ENCODE measurements at regions not wholly inside any gene's neighbourhood (a gene's known extent, or its start where the extent isn't known, plus 50 kb on each side); places are given as distances from the start of the nearest gene placed in this dataset.

- Histone ChIP-seq H3K4me1 (ENCODE audit: control insufficient read depth in 2 of 2, insufficient read depth in 2 of 2, low read length in 2 of 2) (no peaks in the 10 kb centered on the region), H3K4me3 (ENCODE audit: low read length in 2 of 2) (no peak overlapping the region), H3K9ac (ENCODE audit: low read depth in 1 of 2, low read length in 2 of 2) (no peak overlapping the region), H3K27ac (ENCODE audit: low read depth in 2 of 2, low read length in 2 of 2) (no peak overlapping the region), H3K9me3 (ENCODE audit: control insufficient read depth in 2 of 2, low read length in 2 of 2) (no peaks in the 10 kb centered on the region), H3K36me3 (ENCODE audit: control insufficient read depth in 2 of 2, insufficient read depth in 2 of 2, low read length in 2 of 2) (no peaks in the 10 kb centered on the region), H3K27me3 (ENCODE audit: control insufficient read depth in 2 of 2, insufficient read depth in 2 of 2, low read length in 2 of 2) (no peaks in the 10 kb centered on the region)
These were observed 512.9 kb upstream of the ID2 start for GRCh38 chr2:8168876-8169424.

- Histone ChIP-seq H3K4me1 (ENCODE audit: control insufficient read depth in 2 of 2, insufficient read depth in 2 of 2, low read length in 2 of 2) (no peaks in the 10 kb centered on the region), H3K27ac (ENCODE audit: low read depth in 2 of 2, low read length in 2 of 2) (no peak overlapping the region), H3K4me3 (ENCODE audit: low read length in 2 of 2) (no peak overlapping the region), H3K36me3 (ENCODE audit: control insufficient read depth in 2 of 2, insufficient read depth in 2 of 2, low read length in 2 of 2) (no peaks in the 10 kb centered on the region), H3K9ac (ENCODE audit: low read depth in 1 of 2, low read length in 2 of 2) (no peak overlapping the region), H3K9me3 (ENCODE audit: control insufficient read depth in 2 of 2, low read length in 2 of 2) (no peaks in the 10 kb centered on the region), H3K27me3 (ENCODE audit: control insufficient read depth in 2 of 2, insufficient read depth in 2 of 2, low read length in 2 of 2) (no peaks in the 10 kb centered on the region)
These were observed 512.4 kb upstream of the ID2 start for GRCh38 chr2:8169443-8169842.

- Histone ChIP-seq H3K9me3 (ENCODE audit: control insufficient read depth in 2 of 2, low read length in 2 of 2) (no peaks in the 10 kb centered on the region), H3K36me3 (ENCODE audit: control insufficient read depth in 2 of 2, insufficient read depth in 2 of 2, low read length in 2 of 2) (no peaks in the 10 kb centered on the region), H3K27me3 (ENCODE audit: control insufficient read depth in 2 of 2, insufficient read depth in 2 of 2, low read length in 2 of 2) (no peaks in the 10 kb centered on the region), H3K4me1 (ENCODE audit: control insufficient read depth in 2 of 2, insufficient read depth in 2 of 2, low read length in 2 of 2) (no peaks in the 10 kb centered on the region), H3K27ac (ENCODE audit: low read depth in 2 of 2, low read length in 2 of 2) (no peak overlapping the region), H3K4me3 (ENCODE audit: low read length in 2 of 2) (no peak overlapping the region), H3K9ac (ENCODE audit: low read depth in 1 of 2, low read length in 2 of 2) (no peak overlapping the region)
These were observed 511.1 kb upstream of the ID2 start for GRCh38 chr2:8170552-8171327.

- Histone ChIP-seq H3K4me1 (ENCODE audit: control insufficient read depth in 2 of 2, insufficient read depth in 2 of 2, low read length in 2 of 2) (no peaks in the 10 kb centered on the region), H3K36me3 (ENCODE audit: control insufficient read depth in 2 of 2, insufficient read depth in 2 of 2, low read length in 2 of 2) (no peaks in the 10 kb centered on the region), H3K4me3 (ENCODE audit: low read length in 2 of 2) (no peak overlapping the region), H3K27me3 (ENCODE audit: control insufficient read depth in 2 of 2, insufficient read depth in 2 of 2, low read length in 2 of 2) (no peaks in the 10 kb centered on the region), H3K9me3 (ENCODE audit: control insufficient read depth in 2 of 2, low read length in 2 of 2) (no peaks in the 10 kb centered on the region), H3K27ac (ENCODE audit: low read depth in 2 of 2, low read length in 2 of 2) (no peak overlapping the region), H3K9ac (ENCODE audit: low read depth in 1 of 2, low read length in 2 of 2) (no peak overlapping the region)
These were observed 510.2 kb upstream of the ID2 start for GRCh38 chr2:8171608-8172007.

GRCh38 chr2:8172661-8173060 is 509.2 kb upstream of the ID2 start:
- Histone ChIP-seq H3K27me3 (ENCODE audit: control insufficient read depth in 2 of 2, insufficient read depth in 2 of 2, low read length in 2 of 2) (no peaks in the 10 kb centered on the region), H3K4me3 (ENCODE audit: low read length in 2 of 2) (no peak overlapping the region), H3K27ac (ENCODE audit: low read depth in 2 of 2, low read length in 2 of 2) (no peak overlapping the region), H3K36me3 (ENCODE audit: control insufficient read depth in 2 of 2, insufficient read depth in 2 of 2, low read length in 2 of 2) (no peaks in the 10 kb centered on the region), H3K9me3 (ENCODE audit: control insufficient read depth in 2 of 2, low read length in 2 of 2) (no peaks in the 10 kb centered on the region), H3K4me1 (ENCODE audit: control insufficient read depth in 2 of 2, insufficient read depth in 2 of 2, low read length in 2 of 2) (no peaks in the 10 kb centered on the region), H3K9ac (ENCODE audit: low read depth in 1 of 2, low read length in 2 of 2) (no peak overlapping the region)

- H3K4me1 ChIP-seq (ENCODE audit: control insufficient read depth in 2 of 2, insufficient read depth in 2 of 2, low read length in 2 of 2), result no peaks in the 10 kb centered on the region
- H3K27ac ChIP-seq (ENCODE audit: low read depth in 2 of 2, low read length in 2 of 2), result no peak overlapping the region
- H3K9me3 ChIP-seq (ENCODE audit: control insufficient read depth in 2 of 2, low read length in 2 of 2), result no peaks in the 10 kb centered on the region
- no peaks in the 10 kb centered on the region for H3K27me3 ChIP-seq (ENCODE audit: control insufficient read depth in 2 of 2, insufficient read depth in 2 of 2, low read length in 2 of 2)
- no peaks in the 10 kb centered on the region for H3K36me3 ChIP-seq (ENCODE audit: control insufficient read depth in 2 of 2, insufficient read depth in 2 of 2, low read length in 2 of 2)
- no peak overlapping the region for H3K9ac ChIP-seq (ENCODE audit: low read depth in 1 of 2, low read length in 2 of 2)
- no peak overlapping the region for H3K4me3 ChIP-seq (ENCODE audit: low read length in 2 of 2)
These were observed 507.1 kb upstream of the ID2 start for GRCh38 chr2:8174641-8175257.

- Histone ChIP-seq H3K9me3 (ENCODE audit: control insufficient read depth in 2 of 2, low read length in 2 of 2) (no peaks in the 10 kb centered on the region), H3K4me3 (ENCODE audit: low read length in 2 of 2) (no peak overlapping the region), H3K27ac (ENCODE audit: low read depth in 2 of 2, low read length in 2 of 2) (no peak overlapping the region), H3K27me3 (ENCODE audit: control insufficient read depth in 2 of 2, insufficient read depth in 2 of 2, low read length in 2 of 2) (no peaks in the 10 kb centered on the region), H3K9ac (ENCODE audit: low read depth in 1 of 2, low read length in 2 of 2) (no peak overlapping the region), H3K4me1 (ENCODE audit: control insufficient read depth in 2 of 2, insufficient read depth in 2 of 2, low read length in 2 of 2) (no peaks in the 10 kb centered on the region), H3K36me3 (ENCODE audit: control insufficient read depth in 2 of 2, insufficient read depth in 2 of 2, low read length in 2 of 2) (no peaks in the 10 kb centered on the region)
These were observed 505.0 kb upstream of the ID2 start for GRCh38 chr2:8176887-8177286.

- Histone ChIP-seq H3K9me3 (ENCODE audit: control insufficient read depth in 2 of 2, low read length in 2 of 2) (no peaks in the 10 kb centered on the region), H3K36me3 (ENCODE audit: control insufficient read depth in 2 of 2, insufficient read depth in 2 of 2, low read length in 2 of 2) (no peaks in the 10 kb centered on the region), H3K9ac (ENCODE audit: low read depth in 1 of 2, low read length in 2 of 2) (no peak overlapping the region), H3K4me1 (ENCODE audit: control insufficient read depth in 2 of 2, insufficient read depth in 2 of 2, low read length in 2 of 2) (no peaks in the 10 kb centered on the region), H3K4me3 (ENCODE audit: low read length in 2 of 2) (no peak overlapping the region), H3K27ac (ENCODE audit: low read depth in 2 of 2, low read length in 2 of 2) (no peak overlapping the region), H3K27me3 (ENCODE audit: control insufficient read depth in 2 of 2, insufficient read depth in 2 of 2, low read length in 2 of 2) (no peaks in the 10 kb centered on the region)
These were observed 504.3 kb upstream of the ID2 start for GRCh38 chr2:8177566-8177965.

- H3K27ac ChIP-seq (ENCODE audit: low read depth in 2 of 2, low read length in 2 of 2), result no peak overlapping the region
- H3K9me3 ChIP-seq (ENCODE audit: control insufficient read depth in 2 of 2, low read length in 2 of 2), result no peaks in the 10 kb centered on the region
- no peak overlapping the region for H3K4me3 ChIP-seq (ENCODE audit: low read length in 2 of 2)
- no peaks in the 10 kb centered on the region for H3K4me1 ChIP-seq (ENCODE audit: control insufficient read depth in 2 of 2, insufficient read depth in 2 of 2, low read length in 2 of 2)
- no peak overlapping the region for H3K9ac ChIP-seq (ENCODE audit: low read depth in 1 of 2, low read length in 2 of 2)
- H3K27me3 ChIP-seq (ENCODE audit: control insufficient read depth in 2 of 2, insufficient read depth in 2 of 2, low read length in 2 of 2), result no peaks in the 10 kb centered on the region
- H3K36me3 ChIP-seq (ENCODE audit: control insufficient read depth in 2 of 2, insufficient read depth in 2 of 2, low read length in 2 of 2), result no peaks in the 10 kb centered on the region
These were observed 502.9 kb upstream of the ID2 start for GRCh38 chr2:8178911-8179310.

- peaks cover 0 to 3% of the 10 kb centered on the region in 2 donors for H3K4me1 ChIP-seq (ENCODE audit: control insufficient read depth in 2 of 2, insufficient read depth in 2 of 2, low read length in 2 of 2)
These were observed 492.5 kb upstream of the ID2 start for GRCh38 chr2:8189316-8189715.

More at GRCh38 chr2:8189316-8189715, 492.5 kb upstream of the ID2 start:
- Histone ChIP-seq H3K9ac (ENCODE audit: low read depth in 1 of 2, low read length in 2 of 2) (no peak overlapping the region), H3K27me3 (ENCODE audit: control insufficient read depth in 2 of 2, insufficient read depth in 2 of 2, low read length in 2 of 2) (no peaks in the 10 kb centered on the region), H3K36me3 (ENCODE audit: control insufficient read depth in 2 of 2, insufficient read depth in 2 of 2, low read length in 2 of 2) (no peaks in the 10 kb centered on the region), H3K27ac (ENCODE audit: low read depth in 2 of 2, low read length in 2 of 2) (no peak overlapping the region), H3K9me3 (ENCODE audit: control insufficient read depth in 2 of 2, low read length in 2 of 2) (no peaks in the 10 kb centered on the region), H3K4me3 (ENCODE audit: low read length in 2 of 2) (no peak overlapping the region)
